Activated T-helper 1 cell treated with anti-CD3 and anti-CD28 coated beads, Interleukin-2, amount 50 U/mL, for 16 hours (primary cell): ENCODE measurements at regions not wholly inside any gene's neighbourhood (a gene's known extent, or its start where the extent isn't known, plus 50 kb on each side); places are given as distances from the start of the nearest gene placed in this dataset.
"Not testable (repeated sequence)": the region's sequence is repeated elsewhere in the genome, so short reads cannot be mapped to it uniquely, and the experiment has no call there.

Experiments
- DNase-seq, 2 donors: peaks; one replicate each; pipeline ENCODE4 v3.0.0-alpha.2; 2020; ENCODE audit warnings: low read depth in 1 of 2, low spot score in 1 of 2

DNA sequence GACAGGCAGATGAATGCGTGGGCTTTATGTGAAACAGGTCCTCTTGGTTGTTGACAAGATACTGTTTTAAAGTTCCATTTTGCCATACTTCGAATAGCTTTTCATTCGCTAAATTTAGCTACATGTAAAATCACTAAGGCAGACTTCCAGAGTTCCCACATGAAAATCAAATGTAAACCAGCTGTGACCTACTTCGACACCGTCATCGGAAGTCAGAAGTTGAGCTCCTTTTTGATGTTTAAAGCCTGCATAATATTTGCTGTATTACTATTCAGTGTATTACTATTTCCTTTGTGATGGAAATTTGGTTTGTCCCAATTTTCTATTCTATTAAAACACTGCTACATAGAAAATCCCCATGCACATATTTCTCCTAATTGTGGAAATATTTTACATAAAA, 115.3 kb downstream of the IGLL1 start:
- DNase-seq: not testable (repeated sequence)

DNA sequence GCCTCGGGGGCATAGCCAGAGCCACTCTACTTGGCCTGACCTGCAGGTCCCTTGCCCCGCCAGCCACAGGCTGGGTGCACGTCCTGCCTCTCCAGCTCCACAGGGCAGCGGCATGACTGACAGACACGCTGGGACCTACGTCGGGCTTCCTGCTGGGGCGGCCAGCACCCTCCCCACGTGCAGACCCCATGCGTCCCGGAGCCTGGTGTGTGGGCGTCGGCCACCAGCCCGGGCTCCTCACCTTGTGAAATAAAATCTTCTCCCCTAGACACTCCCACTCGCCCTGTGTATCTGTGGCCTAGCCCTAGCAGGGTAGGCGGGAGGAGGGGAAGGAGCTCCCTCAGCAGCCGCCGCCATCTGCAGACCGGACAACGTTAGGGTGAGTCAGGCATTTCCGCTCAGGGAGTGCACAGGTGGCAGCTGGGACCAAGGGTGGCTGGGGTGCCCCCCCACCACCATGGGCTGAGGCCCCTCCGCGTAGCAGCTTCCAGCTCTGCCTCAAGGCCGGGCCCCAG, 119.5 kb downstream of the IGLL1 start:
- DNase-seq: not testable (repeated sequence)

DNA sequence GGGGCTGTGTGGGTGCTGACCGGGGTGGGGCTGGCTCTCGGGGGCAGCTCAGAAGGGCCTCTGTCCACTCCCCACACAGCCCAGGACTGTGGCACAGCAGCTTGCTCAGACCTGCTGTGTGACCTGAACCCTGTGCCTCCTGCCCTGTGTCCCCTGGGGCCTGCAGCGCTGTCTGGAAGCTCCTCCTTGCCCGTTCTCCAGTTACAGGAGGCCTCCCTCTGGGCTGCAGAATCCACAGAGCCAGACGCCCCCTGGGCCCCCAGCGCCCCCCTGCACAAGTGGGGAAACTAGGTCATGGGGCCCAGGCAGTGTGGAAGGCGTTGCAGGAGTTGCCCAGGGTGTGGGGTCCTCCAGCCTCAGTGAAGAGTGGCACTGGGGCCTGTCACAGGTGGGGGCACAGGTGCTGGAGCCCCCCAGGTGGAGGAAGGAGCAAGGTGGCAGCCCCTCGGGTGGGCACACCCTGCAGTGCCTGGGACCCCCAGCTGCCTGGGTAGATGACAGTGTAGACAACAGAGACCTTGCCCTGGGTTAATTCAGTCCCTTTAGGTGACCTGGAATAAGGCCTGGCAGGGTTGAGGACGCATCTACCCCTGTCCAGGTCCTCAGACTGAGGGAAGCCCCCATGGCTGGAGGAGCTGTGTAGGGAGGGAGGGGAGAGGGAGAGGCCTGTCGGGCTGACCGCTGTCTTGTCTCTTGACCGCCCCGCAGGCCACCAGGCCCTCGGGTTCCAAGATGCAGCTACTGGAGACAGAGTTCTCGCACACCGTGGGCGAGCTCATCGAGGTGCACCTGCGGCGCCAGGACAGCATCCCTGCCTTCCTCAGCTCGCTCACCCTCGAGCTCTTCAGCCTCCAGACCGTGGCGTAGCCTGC, 120.2 kb downstream of the IGLL1 start:
- DNase-seq: not testable (repeated sequence)

DNA sequence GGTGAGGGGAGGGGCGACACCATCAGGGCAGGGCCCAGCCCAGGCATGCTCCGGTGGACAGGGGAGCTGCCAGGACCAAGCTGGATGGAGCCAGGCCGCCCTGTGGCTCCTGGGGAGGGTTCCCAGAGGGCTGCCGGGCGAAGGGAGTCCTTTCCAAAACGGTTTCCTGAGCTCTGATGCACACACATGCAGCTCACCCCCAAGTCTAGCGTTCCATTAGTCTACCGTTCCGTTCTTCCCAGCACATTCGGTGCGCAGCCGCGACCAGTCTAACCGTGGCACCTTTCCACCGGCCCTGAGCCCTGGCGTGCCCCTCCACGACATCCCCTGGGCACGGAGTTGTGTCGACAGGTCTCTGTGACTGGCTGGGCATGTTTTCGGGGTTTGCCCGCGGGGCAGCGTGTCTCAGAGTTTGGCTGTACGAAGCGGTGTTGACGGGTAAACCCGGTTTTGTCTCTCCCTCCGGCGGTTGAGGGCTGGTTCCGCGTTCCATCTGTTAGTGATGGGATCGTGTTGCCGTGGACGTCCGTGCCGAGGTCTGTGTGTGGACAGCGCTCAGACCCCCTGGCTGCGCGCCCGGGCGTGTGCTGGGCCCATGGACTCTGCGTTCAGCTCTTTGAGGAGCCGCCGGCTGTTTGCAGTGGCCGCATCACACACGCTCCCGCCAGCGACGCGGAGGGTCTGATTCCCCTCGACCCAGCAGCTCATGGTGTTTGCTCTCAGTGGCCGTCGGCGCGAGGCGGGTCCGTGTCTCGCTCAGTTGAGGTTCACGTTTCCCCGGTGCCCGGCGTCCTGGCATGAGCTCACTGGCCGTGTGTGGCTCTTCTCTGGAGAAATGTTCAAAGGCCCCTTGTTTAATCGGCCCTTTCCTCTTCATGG, 121.2 kb downstream of the IGLL1 start:
- no peak for DNase-seq

DNA sequence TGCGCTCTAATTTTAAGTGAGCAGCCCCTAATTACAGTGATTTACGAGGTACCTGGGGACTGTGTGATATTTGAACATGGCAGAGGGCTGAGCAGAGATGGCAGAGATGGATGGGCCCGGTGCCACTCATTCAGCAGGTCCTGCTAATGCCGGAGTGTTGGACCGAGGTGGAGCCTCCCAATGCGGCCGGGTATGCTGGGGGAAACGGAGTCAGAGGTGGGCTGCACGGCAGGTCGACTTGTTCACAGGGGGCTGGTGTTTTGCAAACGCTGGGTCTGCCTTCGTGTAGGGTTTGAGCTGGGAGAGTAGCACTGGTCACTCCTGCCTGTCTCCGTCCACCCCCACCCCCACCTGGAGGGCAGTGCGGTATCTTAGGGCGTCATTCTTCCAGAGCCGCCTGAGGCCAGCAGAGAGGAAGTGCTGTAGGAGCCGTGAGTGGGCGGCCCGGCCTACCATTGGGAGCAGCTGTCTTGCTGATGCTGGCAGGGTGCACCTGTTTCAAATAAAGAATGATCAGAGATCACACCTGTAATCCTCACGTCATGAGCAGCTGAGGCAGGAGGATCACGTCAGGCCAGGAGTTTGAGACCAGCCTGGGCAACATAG, 122.6 kb downstream of the IGLL1 start:
- DNase-seq: no peak

DNA sequence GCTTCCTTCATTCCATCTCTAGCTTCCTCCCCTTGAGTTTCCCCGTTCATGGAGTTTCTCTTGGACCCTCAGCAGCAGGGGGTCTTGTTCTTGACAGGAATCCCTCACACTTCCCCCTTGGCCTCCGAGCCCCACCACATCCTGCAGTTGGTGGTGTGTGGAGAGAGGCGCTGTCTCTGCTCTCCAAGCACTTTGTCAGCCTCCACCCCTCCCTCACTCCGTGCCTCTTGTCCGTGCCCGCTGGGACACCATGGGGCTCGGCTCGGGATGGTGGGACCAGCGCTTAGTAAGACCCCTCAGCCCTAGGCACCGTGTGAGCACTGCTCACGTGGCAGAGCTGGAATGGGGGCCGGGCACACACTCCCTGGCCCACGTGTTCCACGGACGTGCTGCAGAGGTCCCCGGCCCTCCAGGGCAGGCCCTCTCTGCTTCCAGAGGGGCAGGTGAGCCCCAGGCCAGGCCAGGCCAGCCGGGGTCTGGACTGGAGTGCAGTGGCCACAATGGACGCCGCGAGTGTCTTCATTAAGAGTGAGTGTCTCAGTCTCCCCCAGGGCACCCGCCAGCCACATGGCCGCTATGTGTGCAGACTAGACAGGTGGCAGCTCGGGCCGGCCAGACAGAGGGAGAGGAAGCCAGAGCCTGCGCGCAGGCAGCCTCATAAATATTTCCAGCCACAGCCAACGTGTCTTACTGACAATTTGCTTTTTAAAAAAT, 123.3 kb downstream of the IGLL1 start:
- not testable (repeated sequence) for DNase-seq

DNA sequence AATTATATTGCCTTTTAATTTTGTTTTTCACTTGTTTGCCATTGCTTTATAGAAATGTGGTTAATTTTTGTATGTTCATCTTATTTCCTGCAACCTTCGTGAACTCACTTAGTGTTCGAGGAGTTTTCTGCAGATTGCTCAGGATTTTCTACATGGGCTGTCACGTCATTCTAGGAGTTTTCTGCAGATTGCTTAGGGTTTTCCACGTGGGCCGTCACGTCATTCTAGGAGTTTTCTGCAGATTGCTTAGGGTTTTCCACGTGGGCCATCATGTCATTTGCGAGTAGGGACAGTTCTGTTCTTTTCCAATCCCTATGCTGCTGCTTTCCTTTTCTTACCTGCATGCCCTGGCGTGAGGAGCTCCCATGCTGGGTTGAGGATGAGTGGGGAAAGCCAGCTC, 125.7 kb downstream of the IGLL1 start:
- not testable (repeated sequence) for DNase-seq

DNA sequence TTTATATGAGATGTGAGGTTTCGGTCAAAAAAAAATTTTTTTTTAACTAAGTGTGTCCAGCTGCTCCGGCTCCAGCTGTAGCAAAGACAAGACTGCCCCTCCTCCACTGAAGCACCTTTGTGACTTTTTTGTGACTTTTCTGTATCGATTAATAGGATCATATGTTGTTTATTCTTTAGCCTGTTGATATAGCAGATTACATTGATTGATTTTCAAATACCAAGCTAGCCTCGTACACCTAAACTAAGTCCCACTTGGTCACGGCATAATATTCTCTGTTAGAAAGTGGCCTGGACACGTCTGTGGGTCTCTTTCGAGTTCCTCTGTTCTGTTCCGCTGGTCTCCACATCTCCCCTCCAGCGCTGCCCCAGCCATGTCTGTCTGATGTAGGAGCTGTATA, 126.8 kb downstream of the IGLL1 start:
- DNase-seq: no peak

DNA sequence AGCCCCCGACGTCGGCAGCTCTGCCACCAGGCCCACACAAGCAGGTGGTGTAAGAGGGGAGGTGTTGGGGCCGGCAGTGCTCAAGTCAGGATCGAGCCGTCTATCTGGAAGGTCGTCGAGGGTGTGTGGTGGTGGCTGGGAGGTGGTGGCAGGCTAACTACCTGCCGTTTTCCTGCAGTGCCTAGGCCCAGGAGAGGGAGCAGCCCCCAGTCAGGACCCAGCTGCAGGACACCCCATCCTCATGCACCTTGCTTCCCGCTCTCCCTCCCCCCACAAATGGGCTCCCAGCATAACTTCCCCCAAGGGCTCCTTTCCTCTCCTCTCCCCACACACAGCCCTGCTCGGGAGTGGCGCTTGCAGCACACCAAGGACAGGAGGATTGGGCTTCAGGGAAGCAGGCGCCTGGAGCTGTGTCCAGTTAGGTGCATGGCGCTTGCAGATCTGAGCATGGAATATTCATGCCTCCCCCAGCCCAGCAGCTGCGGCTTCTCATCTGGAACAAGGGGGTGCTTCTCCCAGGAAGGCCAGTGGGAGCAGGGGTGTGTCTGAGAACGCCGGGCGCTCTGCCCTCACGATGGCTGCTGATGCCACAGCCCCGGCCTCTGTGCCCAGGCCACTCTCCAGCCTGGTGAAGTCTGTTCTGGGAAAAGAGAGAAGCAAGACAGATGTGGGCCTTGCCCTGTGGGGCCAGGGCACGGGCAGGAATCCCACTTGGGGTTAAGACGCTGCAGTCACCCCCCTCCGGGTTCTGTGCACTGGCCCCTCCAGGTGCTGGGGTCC, 127.7 kb downstream of the IGLL1 start:
- no peak for DNase-seq

DNA sequence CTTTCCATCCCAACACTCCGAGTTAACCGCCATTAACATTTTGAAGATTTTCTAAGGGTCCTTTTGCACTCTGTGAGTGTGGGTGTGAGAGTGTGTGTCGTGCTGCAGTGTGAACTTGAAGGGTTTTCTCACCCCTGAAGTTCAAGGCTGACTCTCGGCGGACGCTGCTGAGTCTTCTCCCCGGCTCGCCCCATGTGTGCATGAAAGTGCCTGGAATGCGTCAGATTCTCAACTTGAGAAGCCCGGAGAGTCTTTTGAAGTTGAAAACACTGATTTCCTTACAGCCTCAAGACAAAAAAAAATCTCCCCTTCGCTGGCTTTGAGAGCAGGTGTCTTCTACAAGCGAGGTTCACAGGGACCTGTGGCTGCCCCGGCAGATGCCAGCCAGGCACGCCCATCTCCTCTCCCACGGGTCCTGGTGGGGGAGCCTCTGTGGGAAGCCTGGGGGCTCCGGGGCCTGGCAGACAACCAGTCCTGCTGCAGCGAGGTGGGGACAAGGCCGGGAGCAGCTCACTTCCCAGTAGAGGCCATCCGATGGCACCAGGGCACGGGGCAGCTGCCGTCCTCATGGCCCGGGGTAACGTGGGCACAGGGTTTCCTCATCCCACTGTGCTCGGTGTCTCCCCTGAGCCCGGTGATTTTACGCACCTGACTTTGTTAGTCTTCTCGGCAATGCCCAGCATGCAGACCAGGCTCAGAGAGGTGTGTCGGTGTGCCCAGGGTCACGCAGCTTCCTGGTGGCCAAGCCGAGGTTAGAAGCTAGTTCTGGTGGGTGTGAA, 128.4 kb downstream of the IGLL1 start:
- not testable (repeated sequence) for DNase-seq

DNA sequence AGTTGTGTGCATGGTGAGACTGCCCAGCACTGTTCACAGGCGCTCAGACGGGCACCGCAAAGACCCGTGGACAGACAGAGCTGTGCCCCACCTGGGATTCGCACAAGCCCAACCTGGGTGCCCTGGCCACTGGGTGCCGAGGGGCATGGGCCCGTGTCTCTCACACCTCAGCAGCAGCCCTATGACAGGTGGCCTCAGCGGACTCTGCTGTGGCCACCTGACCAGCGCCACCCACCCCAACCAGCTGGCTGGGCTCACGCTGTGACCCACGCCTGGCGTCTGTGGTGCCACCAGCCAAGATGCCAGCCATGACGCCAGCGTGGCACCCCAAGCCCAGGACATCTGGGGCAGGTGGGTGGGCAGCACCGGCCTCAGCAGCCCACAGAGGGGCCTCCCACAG, 129.3 kb downstream of the IGLL1 start:
- DNase-seq: not testable (repeated sequence)

DNA sequence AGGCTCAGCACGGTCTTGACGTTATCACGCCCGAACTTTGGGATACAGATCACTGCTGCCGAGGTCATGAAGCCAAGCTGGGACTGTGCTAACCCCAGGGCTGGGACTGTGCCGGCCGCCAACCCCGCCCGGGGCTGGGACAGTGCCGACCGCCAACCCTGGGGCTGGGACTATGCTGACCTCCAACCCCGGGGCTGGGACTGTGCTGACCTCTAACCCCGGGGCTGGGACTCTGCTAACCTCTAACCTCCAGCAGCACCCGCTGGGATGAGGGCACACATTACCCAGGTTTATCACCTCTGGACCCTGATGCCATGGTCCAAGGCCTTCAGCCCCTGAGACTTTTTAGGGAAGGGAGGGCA, 129.7 kb downstream of the IGLL1 start:
- DNase-seq: no peak

DNA sequence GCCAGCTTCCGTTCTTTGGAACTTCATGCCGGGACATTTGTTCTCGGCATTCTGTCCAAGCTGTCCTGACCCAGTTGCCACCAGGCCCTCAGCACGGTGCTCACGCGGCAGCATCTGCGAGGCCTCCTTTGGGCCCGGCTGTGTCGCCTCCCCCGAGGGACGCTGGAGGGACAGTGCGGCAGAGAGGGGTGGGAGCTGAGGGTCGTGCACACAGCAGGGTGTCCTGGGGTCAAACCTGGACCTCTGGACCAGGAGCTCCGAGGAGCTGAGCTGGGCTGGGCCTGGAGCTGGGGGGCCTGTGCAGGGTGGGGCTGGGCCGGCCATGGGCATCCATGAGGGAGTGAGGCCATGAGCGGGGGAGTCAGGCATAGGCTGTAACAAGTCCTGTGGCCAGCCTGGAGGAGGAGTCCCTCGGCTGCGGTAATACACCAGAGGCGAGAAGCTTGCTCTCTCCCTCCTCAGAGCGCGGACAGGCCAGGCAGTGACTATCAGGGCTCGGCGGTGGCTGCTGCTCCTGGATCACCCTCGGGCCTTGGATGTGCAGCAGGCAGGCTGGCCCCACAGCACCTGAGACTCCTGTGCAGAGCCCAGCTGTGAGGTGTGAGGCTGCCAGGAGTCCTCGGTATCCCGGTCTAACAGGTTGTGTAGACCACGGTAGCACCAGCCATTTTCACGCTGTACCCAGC, 130.2 kb downstream of the IGLL1 start:
- DNase-seq: not testable (repeated sequence)

DNA sequence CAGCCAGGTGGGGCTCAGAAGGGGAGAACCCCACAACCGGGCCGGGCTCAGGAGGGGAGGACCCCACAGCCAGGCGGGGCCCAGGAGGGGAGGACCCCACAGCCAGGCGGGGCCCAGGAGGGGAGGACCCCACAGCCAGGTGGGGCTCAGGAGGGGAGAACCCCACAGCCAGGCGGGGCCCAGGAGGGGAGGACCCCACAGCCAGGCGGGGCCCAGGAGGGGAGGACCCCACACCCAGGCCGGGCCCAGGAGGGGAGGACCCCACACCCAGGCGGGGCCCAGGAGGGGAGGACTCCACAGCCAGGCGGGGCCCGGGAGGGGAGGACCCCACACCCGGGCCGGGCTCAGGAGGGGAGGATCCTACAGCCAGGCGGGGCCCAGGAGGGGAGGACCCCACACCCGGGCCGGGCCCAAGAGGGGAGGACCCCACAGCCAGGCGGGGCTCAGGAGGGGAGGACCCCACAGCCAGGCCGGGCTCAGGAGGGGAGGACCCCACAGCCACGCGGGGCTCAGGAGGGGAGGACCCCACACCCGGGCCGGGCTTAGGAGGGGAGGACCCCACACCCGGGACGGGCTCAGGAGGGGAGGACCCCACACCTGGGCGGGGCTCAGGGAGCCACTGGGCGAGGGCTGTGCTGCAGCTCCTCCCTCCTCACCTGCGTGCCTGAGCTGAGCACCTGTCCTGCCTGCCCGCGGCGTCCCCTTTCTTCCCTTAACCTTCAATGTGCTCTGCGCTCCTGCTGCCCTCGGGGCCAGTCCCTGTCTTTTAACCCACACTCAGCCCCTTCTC, 131.4 kb downstream of the IGLL1 start:
- DNase-seq: not testable (repeated sequence)

DNA sequence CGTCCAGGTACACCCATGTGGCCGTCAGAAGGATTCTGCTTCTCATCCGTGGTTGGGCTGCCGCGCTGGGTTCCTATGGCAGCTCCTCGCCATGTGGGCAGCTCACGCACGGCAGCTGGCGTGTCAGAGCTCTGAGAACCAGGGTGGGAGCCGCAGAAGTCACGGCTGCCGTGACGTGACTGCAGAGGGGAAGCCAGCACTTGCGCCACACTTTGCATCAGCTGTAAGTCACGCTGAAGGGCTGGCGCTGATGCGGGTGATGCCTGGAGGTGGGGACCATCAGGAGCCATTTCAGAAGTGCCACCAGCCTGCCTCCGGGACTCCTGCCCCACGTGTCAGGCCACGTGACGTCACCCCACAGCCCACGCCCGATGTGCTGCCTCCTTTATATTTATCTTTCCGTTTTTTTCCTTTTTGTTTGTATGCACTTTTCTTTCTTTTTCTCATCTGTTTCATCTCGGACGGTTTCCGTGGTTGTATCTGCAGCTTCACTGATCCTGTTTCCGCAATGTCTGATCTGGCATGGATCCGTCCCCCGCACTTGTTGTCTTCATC, 133.2 kb downstream of the IGLL1 start:
- no peak for DNase-seq

DNA sequence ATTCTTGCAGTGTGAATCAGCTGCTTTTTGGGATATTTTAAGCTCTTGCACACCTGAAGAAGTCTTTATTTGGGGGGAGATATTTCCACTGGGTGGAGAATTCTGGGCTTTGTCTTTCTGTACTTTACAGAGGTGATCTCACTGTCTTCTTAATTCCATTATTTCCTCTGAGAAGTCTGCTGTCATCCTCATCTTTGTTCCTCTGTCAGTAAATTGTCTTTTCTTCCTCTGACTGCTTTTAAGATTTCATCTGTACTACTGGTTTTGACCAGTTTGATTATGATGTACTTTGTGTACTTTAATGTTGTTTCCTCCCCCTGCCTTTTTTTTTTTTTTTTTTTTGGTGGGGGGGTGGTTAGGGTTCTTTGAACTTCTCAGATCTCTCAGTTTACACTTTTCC, 133.9 kb downstream of the IGLL1 start:
- not testable (repeated sequence) for DNase-seq

DNA sequence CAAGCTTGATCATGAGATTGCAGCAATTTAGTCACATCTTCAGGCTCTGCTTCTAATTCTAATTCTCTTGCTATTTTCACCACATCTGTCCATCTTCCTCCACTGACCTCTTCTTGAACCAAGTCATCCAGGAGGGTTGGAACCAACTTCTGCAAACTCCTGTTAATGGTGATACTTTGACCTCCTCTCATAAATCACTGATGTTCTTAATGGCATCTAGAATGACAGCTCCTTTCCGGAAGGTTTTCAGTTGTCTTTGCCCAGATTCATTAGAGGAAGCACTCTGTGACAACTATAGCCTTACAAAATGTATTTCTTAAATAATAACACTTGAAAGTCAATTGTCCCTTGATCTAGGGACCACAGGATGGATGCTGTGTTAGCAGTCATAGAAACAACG, 136.2 kb downstream of the IGLL1 start:
- DNase-seq: not testable (repeated sequence)

DNA sequence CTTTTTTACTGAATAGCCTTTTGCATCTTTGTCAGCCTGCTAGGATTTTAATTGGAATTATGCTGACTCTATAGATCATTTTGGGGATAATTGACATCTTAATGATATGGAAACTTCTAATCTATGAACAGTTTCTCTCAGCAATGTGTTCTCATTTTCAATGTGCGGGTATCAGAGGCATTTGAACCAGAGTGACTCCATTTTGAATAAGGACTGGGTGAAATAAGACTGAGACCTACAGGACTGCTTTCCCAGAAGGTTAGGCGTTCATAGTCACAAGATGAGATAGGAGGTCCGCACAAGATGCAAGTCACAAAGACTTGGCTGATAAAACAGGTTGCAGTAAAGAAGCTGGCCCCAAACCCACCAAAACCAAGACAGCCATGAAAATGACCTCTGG, 140.5 kb downstream of the IGLL1 start:
- DNase-seq: not testable (repeated sequence)
